Neural cell (in vitro differentiated cells): ENCODE measurements at regions not wholly inside any gene's neighbourhood (a gene's known extent, or its start where the extent isn't known, plus 50 kb on each side); places are given as distances from the start of the nearest gene placed in this dataset.

ENCODE experiments used
- H2AFZ ChIP-seq: fragments of 200-600, 300-800 bp; sonication (generic), shearing (Covaris generic); 2 replicates; pipeline ENCODE4 v1.6.0; 2014; ENCODE audit warnings: low read depth, mild to moderate bottlenecking, antibody characterized with exemption, low read length, moderate library complexity
- H3F3A ChIP-seq: fragments of 200-600 bp; shearing (Covaris generic); 2 replicates; pipeline ENCODE4 v1.6.1; 2016; ENCODE audit warnings: mild to moderate bottlenecking, moderate library complexity, mixed read lengths, antibody characterized with exemption, low read length; ENCODE audit not compliant: insufficient read depth, poor library complexity, severe bottlenecking
- H3K27ac ChIP-seq: fragments of 200-600, 300-800 bp; sonication (generic), shearing (Covaris generic); 2 replicates; pipeline ENCODE4 v1.5.1; 2014; ENCODE audit warnings: mild to moderate bottlenecking, low read length, moderate library complexity
- H3K27me3 ChIP-seq: fragments of 300-800, 200-600 bp; sonication (generic), shearing (Covaris generic); 2 replicates; pipeline ENCODE4 v1.6.0; 2014; ENCODE audit warnings: mild to moderate bottlenecking, low read depth, low read length, moderate library complexity; ENCODE audit not compliant: insufficient read depth
- H3K36me3 ChIP-seq: fragments of 300-800, 200-600 bp; sonication (generic), shearing (Covaris generic); 2 replicates; pipeline ENCODE4 v1.5.1; 2014; ENCODE audit warnings: mild to moderate bottlenecking, antibody characterized with exemption, low read length, moderate library complexity; ENCODE audit not compliant: insufficient read depth
- H3K4me2 ChIP-seq: fragments of 300-800, 200-600 bp; sonication (generic), shearing (Covaris generic); 2 replicates; pipeline ENCODE4 v1.6.0; 2014; ENCODE audit warnings: mild to moderate bottlenecking, low read length
- H3K4me3 ChIP-seq: fragments of 300-800, 200-600 bp; sonication (generic), shearing (Covaris generic); 2 replicates; pipeline ENCODE4 v1.5.1; 2014; ENCODE audit warnings: mild to moderate bottlenecking, low read length, moderate library complexity
- H3K79me2 ChIP-seq: fragments of 200-600 bp; shearing (Covaris generic); replicated peaks from 2 replicates; pipeline ENCODE4 v1.6.0; 2014; ENCODE audit warnings: mild to moderate bottlenecking, low read length, moderate library complexity; ENCODE audit not compliant: insufficient read depth
- H3K9ac ChIP-seq: fragments of 300-800, 200-600 bp; sonication (generic), shearing (Covaris generic); 2 replicates; pipeline ENCODE4 v1.6.1; 2016; ENCODE audit warnings: mild to moderate bottlenecking, low read length, mixed read lengths
- H3K9me2 ChIP-seq: fragments of 200-600 bp; shearing (Covaris generic); 2 replicates; pipeline ENCODE4 v1.6.1; 2016; ENCODE audit warnings: mild to moderate bottlenecking, low read length, mixed read lengths; ENCODE audit not compliant: insufficient read depth
- H3K9me3 ChIP-seq: fragments of 200-600, 300-800 bp; sonication (generic), shearing (Covaris generic); 2 replicates; pipeline ENCODE4 v1.6.1; 2016; ENCODE audit warnings: mild to moderate bottlenecking, mixed run types, low read length, moderate library complexity, mixed read lengths
- H4K20me1 ChIP-seq: fragments of 200-600 bp; shearing (Covaris generic); 2 replicates; pipeline ENCODE4 v1.6.1; 2016; ENCODE audit warnings: mild to moderate bottlenecking, mixed run types; ENCODE audit not compliant: insufficient read depth
- EP300 ChIP-seq: fragments of 450-650 bp; conservative IDR thresholded peaks from 2 replicates; pipeline ENCODE4 v1.6.1; 2014; ENCODE audit warnings: antibody characterized with exemption, mild to moderate bottlenecking, moderate library complexity; ENCODE audit not compliant: poor library complexity, severe bottlenecking
- EZH2 ChIP-seq: fragments of 200-600, 300-800 bp; shearing (Covaris generic), sonication (generic); IDR thresholded peaks from 2 replicates; pipeline ENCODE4 v1.6.1; 2014; ENCODE audit warnings: antibody characterized with exemption, low read length, borderline replicate concordance, mild to moderate bottlenecking; ENCODE audit not compliant: insufficient read depth, poor library complexity, severe bottlenecking
- POLR2AphosphoS5 ChIP-seq: IDR thresholded peaks from 2 replicates; pipeline ENCODE4 v1.6.1; 2012
- RAD21 ChIP-seq: fragments of 450-650 bp; conservative IDR thresholded peaks from 2 replicates; pipeline ENCODE4 v1.6.1; 2014; ENCODE audit warnings: antibody characterized with exemption, mild to moderate bottlenecking, moderate library complexity
- SMC3 ChIP-seq: fragments of 450-650 bp; conservative IDR thresholded peaks from 2 replicates; pipeline ENCODE4 v1.6.1; 2014; ENCODE audit warnings: antibody characterized with exemption, mild to moderate bottlenecking, moderate library complexity; ENCODE audit not compliant: poor library complexity
- TAF1 ChIP-seq: IDR thresholded peaks from 2 replicates; pipeline ENCODE4 v1.6.1; 2012; ENCODE audit warnings: low read depth
- TF ChIP-seq, protein P1 (sequence below): fragments of 450-650 bp; IDR thresholded peaks from 2 replicates; pipeline ENCODE4 v1.5.1; 2014; ENCODE audit warnings: antibody characterized with exemption, mild to moderate bottlenecking, moderate library complexity; ENCODE audit not compliant: poor library complexity, severe bottlenecking
- TF ChIP-seq, protein P2 (sequence below): IDR thresholded peaks from 2 replicates; pipeline ENCODE4 v1.6.1; 2012; ENCODE audit warnings: borderline replicate concordance

- Histone ChIP-seq H2AFZ (no peak overlapping the region), H3K27me3 (no peaks in the 10 kb centered on the region)
Observed at GRCh38 chr3:27570421-27571106, 86.4 kb upstream of the SLC4A7 start.

DNA sequence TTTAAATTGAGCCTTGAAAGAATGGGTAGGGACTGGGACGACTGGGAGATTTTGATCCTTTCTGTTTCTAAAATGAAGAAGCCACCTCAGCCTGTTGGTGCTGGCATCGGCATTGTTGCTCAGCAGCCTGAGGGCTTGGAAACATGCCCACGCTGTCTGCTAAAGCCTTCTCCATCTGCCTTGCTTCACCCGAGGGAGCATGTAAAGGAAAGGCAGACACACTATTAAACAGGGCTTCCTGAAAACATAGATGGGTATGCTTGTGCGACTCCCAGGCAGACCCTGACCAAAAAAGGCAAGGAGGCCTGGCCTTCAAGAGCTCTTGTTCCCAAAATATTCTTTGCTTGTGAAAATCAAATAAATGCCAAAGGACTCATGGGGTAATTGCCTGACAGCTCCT is 84.2 kb upstream of the SLC4A7 start:
- no peak overlapping the region for H3K4me2 ChIP-seq

More at GRCh38 chr3:27570421-27571106, 86.4 kb upstream of the SLC4A7 start:
- H3K36me3 ChIP-seq = no peaks in the 10 kb centered on the region
- no peaks in the 10 kb centered on the region for H3K9me2 ChIP-seq
- TF ChIP-seq, protein P1, sequence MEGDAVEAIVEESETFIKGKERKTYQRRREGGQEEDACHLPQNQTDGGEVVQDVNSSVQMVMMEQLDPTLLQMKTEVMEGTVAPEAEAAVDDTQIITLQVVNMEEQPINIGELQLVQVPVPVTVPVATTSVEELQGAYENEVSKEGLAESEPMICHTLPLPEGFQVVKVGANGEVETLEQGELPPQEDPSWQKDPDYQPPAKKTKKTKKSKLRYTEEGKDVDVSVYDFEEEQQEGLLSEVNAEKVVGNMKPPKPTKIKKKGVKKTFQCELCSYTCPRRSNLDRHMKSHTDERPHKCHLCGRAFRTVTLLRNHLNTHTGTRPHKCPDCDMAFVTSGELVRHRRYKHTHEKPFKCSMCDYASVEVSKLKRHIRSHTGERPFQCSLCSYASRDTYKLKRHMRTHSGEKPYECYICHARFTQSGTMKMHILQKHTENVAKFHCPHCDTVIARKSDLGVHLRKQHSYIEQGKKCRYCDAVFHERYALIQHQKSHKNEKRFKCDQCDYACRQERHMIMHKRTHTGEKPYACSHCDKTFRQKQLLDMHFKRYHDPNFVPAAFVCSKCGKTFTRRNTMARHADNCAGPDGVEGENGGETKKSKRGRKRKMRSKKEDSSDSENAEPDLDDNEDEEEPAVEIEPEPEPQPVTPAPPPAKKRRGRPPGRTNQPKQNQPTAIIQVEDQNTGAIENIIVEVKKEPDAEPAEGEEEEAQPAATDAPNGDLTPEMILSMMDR = no peak
- TF ChIP-seq EZH2 = no peak
- TF ChIP-seq EP300 = no peak
- no peak for TF ChIP-seq SMC3
- TF ChIP-seq RAD21 = no peak
- no peak for TF ChIP-seq POLR2AphosphoS5
- H3K4me2 ChIP-seq = no peak overlapping the region
- no peak overlapping the region for H3K4me3 ChIP-seq
- H3K79me2 ChIP-seq = no peaks in the 10 kb centered on the region
- H3K9ac ChIP-seq = no peak overlapping the region
- no peaks in the 10 kb centered on the region for H3F3A ChIP-seq
- no peaks in the 10 kb centered on the region for H4K20me1 ChIP-seq
- no peaks in the 10 kb centered on the region for H3K9me3 ChIP-seq
- no peak overlapping the region for H3K27ac ChIP-seq

More for the DNA sequence above, 84.2 kb upstream of the SLC4A7 start:
- Histone ChIP-seq H3K27ac (no peak overlapping the region), H3F3A (no peaks in the 10 kb centered on the region), H3K36me3 (no peaks in the 10 kb centered on the region), H3K79me2 (no peaks in the 10 kb centered on the region), H3K4me3 (no peak overlapping the region), H3K27me3 (no peaks in the 10 kb centered on the region), H2AFZ (no peak overlapping the region), H3K9ac (no peak overlapping the region), H4K20me1 (no peaks in the 10 kb centered on the region), H3K9me3 (no peaks in the 10 kb centered on the region), H3K9me2 (no peaks in the 10 kb centered on the region)
- TF ChIP-seq TAF1 (no peak), SMC3 (no peak), RAD21 (no peak)
- TF ChIP-seq, protein P2, sequence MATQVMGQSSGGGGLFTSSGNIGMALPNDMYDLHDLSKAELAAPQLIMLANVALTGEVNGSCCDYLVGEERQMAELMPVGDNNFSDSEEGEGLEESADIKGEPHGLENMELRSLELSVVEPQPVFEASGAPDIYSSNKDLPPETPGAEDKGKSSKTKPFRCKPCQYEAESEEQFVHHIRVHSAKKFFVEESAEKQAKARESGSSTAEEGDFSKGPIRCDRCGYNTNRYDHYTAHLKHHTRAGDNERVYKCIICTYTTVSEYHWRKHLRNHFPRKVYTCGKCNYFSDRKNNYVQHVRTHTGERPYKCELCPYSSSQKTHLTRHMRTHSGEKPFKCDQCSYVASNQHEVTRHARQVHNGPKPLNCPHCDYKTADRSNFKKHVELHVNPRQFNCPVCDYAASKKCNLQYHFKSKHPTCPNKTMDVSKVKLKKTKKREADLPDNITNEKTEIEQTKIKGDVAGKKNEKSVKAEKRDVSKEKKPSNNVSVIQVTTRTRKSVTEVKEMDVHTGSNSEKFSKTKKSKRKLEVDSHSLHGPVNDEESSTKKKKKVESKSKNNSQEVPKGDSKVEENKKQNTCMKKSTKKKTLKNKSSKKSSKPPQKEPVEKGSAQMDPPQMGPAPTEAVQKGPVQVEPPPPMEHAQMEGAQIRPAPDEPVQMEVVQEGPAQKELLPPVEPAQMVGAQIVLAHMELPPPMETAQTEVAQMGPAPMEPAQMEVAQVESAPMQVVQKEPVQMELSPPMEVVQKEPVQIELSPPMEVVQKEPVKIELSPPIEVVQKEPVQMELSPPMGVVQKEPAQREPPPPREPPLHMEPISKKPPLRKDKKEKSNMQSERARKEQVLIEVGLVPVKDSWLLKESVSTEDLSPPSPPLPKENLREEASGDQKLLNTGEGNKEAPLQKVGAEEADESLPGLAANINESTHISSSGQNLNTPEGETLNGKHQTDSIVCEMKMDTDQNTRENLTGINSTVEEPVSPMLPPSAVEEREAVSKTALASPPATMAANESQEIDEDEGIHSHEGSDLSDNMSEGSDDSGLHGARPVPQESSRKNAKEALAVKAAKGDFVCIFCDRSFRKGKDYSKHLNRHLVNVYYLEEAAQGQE = no peak
- TF ChIP-seq, protein P1 = no peak
